Tibial artery (tissue), 4 donors: ENCODE measurements at regions not wholly inside any gene's neighbourhood (a gene's known extent, or its start where the extent isn't known, plus 50 kb on each side); places are given as distances from the start of the nearest gene placed in this dataset.

Experiments used
- DNase-seq, 2 donors: peaks; one replicate each; pipeline ENCODE4 v3.0.0-alpha.2; 2019
- H3K27ac ChIP-seq, 2 donors: fragments of 200-600 bp; sonication (generic) in 1 of 2; 1 replicate in 1 of 2; 2 replicates in 1 of 2; pipeline ENCODE4 v1.5.1; 2018 to 2019; ENCODE audit warnings: mild to moderate bottlenecking in 1 of 2
- H3K27me3 ChIP-seq, 2 donors: fragments of 200-600 bp; sonication (generic) in 1 of 2; one replicate each; pipeline versions ENCODE4 v1.5.1 to v1.6.0; 2016 to 2019
- H3K36me3 ChIP-seq, 3 donors: fragments of 200-600 bp; sonication (generic) in 2 of 3; one replicate each; pipeline ENCODE4 v1.5.1; 2016 to 2019; ENCODE audit warnings: mild to moderate bottlenecking in 2 of 3
- H3K4me1 ChIP-seq, 4 donors: fragments of 200-600 bp; sonication (generic) in 2 of 4; 1 replicate in 3 of 4; 2 replicates in 1 of 4; pipeline ENCODE4 v1.5.1; 2016 to 2019
- H3K4me3 ChIP-seq, 2 donors: fragments of 200-600 bp; sonication (generic) in 1 of 2; 1 replicate in 1 of 2; 2 replicates in 1 of 2; pipeline ENCODE4 v1.5.1; 2018 to 2019; ENCODE audit warnings: mild to moderate bottlenecking in 2 of 2
- H3K9me3 ChIP-seq, 3 donors: fragments of 200-600 bp; sonication (generic) in 1 of 3; one replicate each; pipeline ENCODE4 v1.5.1; 2016 to 2019
- CTCF ChIP-seq, 2 experiments: fragments of 200-600 bp in 1 of 2; fragments of 450-650 bp in 1 of 2; IDR thresholded peaks; one replicate each; pipeline ENCODE4 v1.5.1; 2017 to 2019; ENCODE audit warnings: antibody characterized with exemption in 2 of 2, mild to moderate bottlenecking in 1 of 2, moderate library complexity in 1 of 2
- intact Hi-C: fragments of 100-400 bp; cut with DNase I; formaldehyde crosslinking; loops from one replicate; pipeline ENCODE4 v1.15.0; 2023; ENCODE audit warnings: low total_unique reads

- Histone ChIP-seq H3K9me3 (peaks cover 0 to 5% (median 0%) of the 10 kb centered on the region in 3 donors), H3K27ac (no peak overlapping the region), H3K4me1 (no peaks in the 10 kb centered on the region), H3K27me3 (peaks cover 0 to 63% of the 10 kb centered on the region in 2 donors), H3K4me3 (no peak overlapping the region), H3K36me3 (no peaks in the 10 kb centered on the region)
- no peak for TF ChIP-seq CTCF (IDR thresholded peaks at IDR 0.05)
- DNase-seq: no peak
- intact Hi-C loops: no loop called here
Measured at GRCh38 chr3:193960487-193961274, 175.3 kb upstream of the HES1 start.

GRCh38 chr3:193962986-193963685, 172.8 kb upstream of the HES1 start:
- DNase-seq: no peak
- intact Hi-C loops: no loop called here
- H3K36me3 ChIP-seq: no peaks in the 10 kb centered on the region
- H3K4me3 ChIP-seq: no peak overlapping the region
- H3K4me1 ChIP-seq: no peaks in the 10 kb centered on the region
- no peak for TF ChIP-seq CTCF (IDR thresholded peaks at IDR 0.05)
- peaks cover 0 to 48% of the 10 kb centered on the region in 2 donors for H3K27me3 ChIP-seq
- H3K27ac ChIP-seq: no peak overlapping the region
- no peaks in the 10 kb centered on the region for H3K9me3 ChIP-seq

- H3K9me3 ChIP-seq: no peaks in the 10 kb centered on the region
- no peak overlapping the region for H3K4me3 ChIP-seq
- no peak for TF ChIP-seq CTCF (IDR thresholded peaks at IDR 0.05)
- H3K4me1 ChIP-seq: no peaks in the 10 kb centered on the region
- intact Hi-C loops: no loop called here
- no peak for DNase-seq
- H3K27me3 ChIP-seq: peaks cover 0 to 39% of the 10 kb centered on the region in 2 donors
- no peaks in the 10 kb centered on the region for H3K36me3 ChIP-seq
- H3K27ac ChIP-seq: no peak overlapping the region
Measured at GRCh38 chr3:193963808-193964516, 172.0 kb upstream of the HES1 start.

GRCh38 chr3:193964517-193964880, 171.4 kb upstream of the HES1 start:
- Histone ChIP-seq H3K4me1 (no peaks in the 10 kb centered on the region), H3K9me3 (no peaks in the 10 kb centered on the region), H3K27ac (no peak overlapping the region), H3K27me3 (peaks cover 0 to 35% of the 10 kb centered on the region in 2 donors), H3K4me3 (no peak overlapping the region), H3K36me3 (no peaks in the 10 kb centered on the region)
- no peak for TF ChIP-seq CTCF (IDR thresholded peaks at IDR 0.05)
- DNase-seq: no peak
- intact Hi-C loops: no loop called here

DNA sequence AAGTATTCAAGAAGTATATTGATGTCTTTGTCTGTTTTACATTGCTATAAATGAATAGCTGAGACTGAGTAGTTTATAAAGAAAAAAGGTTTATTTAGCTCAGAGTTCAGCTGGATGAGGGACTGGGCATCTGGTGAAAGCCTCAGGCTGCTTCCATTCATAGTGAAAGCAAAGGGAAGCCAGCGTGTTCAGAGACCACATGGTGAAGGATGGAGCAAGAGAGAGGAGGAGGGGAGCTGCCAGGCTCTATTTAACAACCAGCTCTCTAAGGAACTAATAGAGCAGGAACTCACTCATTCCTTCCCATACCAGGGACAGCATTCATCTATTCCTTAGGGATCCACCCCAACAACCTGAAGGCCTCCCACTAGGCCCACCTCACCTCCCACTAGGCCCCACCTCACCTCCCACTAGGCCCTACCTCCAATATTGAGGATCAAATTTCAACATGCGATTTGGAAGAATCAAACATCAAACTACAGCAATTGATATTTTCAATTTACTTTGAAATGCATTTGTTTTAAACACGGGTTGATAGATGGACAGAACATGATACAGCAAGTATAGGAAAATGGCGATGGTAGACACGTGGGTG, 167.5 kb upstream of the HES1 start:
- H3K4me1 ChIP-seq: peaks cover 0 to 16% (median 4%) of the 10 kb centered on the region in 4 donors
- no peak for DNase-seq
- no peak overlapping the region for H3K4me3 ChIP-seq
- H3K36me3 ChIP-seq: no peaks in the 10 kb centered on the region
- no peak for TF ChIP-seq CTCF (IDR thresholded peaks at IDR 0.05)
- intact Hi-C loops: no loop called here
- H3K27ac ChIP-seq: no peak overlapping the region
- H3K27me3 ChIP-seq: peaks cover 0 to 13% of the 10 kb centered on the region in 2 donors
- no peaks in the 10 kb centered on the region for H3K9me3 ChIP-seq
